Hypothalamus (tissue), 51 donors: ENCODE measurements at regions not wholly inside any gene's neighbourhood (a gene's known extent, or its start where the extent isn't known, plus 50 kb on each side); places are given as distances from the start of the nearest gene placed in this dataset.
"Not testable (repeated sequence)": the region's sequence is repeated elsewhere in the genome, so short reads cannot be mapped to it uniquely, and the experiment has no call there.

Experiments used
- DNase-seq, 51 donors: peaks; one replicate each; lab custom pipeline; 2025; lab: John Stamatoyannopoulos, UW

DNA sequence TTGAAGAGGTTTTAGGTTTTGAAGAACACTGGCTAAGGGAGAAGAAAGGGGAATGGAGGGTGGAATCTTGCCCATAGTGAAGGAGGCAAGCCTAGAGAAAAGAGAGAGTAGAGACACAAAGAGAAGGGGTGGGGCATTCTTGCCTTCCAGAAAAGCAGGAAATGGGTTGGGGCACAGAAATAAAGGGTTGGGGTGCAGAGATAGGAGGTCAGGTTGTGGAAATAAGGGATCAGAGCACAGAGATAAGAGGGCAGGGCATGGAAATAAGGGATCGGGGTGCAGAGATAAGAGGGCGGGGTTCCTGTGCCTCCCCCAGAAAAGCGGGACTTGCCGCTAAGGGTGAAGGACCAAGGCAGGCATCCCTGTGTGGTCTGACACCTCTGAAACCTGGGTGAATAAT is 69.9 kb downstream of the ALG1L2 start:
- DNase-seq: not testable (repeated sequence)

DNA sequence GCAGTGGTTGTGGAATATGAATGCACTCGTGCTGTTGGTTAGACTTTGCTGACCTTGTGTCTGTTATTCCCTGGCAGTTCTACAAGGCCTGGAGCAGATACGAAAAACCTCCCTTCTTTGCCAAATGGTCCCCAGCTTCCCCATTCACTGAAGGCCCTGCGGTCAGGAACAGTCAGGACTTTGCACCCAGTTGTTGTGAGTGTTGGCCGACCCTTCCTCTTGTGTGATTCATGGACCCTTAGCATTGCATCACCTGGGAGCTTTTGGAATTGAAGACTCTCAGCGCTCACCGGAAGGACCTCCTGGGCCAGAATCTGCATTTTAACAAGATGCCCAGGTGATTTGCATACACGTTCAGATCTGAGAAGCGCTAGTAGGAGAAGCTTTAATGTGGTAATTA is 71.6 kb downstream of the ALG1L2 start:
- DNase-seq: not testable (repeated sequence)

DNA sequence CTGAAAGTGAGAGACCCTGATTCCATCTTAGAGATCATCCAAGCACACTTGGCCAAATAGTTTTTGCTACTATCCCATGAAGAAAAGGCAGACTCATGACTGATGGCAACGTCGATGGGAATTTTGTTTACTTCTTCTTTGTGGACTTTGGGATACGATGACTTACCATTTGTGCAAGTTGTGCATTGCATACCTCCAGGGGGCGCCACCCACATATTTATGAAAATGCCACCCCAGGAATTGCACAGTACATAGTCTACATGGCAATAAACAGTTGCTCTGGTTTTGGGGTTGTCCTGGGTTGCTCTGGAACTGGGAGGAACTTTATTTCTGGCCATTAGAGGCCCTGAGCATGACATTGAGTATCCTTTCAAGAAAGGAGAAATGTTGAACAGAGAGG is 73.8 kb downstream of the ALG1L2 start:
- DNase-seq: not testable (repeated sequence)

DNA sequence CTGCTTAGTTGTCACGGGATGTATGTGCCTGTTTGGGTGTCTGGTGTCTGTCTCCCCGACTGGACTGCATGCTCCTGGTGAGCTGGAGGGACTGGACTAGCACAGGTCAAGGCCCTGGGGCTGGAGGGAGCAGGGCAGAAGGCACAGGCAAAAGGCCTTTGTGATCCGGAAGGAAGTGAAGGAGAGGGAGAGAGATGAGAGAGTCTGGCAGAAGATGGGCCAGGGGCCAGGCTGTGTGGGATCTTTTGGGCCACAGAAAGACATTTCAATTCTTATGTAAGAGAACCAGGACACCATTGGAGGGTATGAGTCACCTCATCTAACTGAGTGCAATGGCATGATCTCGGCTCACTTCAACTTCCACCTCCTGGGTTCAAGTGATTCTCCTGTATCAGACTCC is 85.2 kb downstream of the ALG1L2 start:
- not testable (repeated sequence) for DNase-seq

DNA sequence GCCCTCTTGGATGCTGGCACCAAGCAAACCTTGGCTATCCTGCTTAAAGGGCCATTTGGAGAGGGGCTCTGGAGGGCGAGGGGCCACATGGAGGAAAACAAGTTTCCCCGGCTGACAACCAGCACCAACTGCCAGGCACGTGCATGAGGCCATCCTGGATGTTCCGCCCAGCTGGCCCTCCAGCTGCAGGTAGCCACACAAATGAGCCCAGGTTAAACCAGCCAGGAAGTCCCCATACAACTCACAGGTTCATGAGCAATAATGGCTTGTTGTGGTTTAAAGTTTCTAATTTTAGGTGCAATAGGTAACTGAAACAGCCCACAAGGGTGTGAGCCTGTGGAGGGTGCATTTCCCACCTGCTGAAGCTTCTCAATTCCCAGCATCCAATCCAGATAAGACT is 93.6 kb downstream of the ALG1L2 start:
- not testable (repeated sequence) for DNase-seq

DNA sequence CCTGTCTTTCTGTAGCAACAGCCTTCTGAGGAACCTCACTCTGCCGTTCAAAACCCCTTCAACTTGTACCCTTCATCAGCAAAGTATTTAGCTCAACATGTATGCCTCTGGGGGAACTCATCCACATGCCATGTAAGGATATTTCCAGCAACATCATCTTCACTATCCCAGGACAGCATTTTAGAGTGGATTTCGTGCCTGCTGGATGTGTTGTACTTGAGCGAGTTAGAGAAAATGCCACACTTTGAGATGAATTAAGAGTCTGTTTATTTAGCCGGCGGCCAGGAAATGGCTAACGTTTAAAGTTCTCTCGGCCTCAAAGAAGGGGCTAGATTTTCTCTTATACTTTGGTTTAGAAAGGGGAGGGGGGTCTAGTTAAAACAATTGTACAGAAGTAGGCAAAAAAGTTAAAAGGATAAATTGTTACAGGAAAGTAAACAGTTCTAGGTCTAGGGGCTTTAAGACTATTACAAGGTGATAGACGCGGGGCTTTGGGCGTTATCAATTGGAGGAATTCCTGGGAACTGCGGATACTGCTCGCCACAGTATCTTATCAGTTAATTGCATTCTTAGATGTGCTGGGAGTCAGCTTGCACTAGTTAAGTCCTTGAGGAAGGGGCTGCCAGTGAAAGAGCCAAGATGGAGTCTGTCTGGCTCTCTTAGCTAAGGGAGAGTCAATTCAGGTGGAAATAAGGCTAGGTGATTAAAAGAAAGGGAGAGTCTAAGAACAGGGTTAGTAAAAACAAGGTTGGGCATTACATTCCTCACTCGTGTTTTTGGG is 95.0 kb downstream of the ALG1L2 start:
- not testable (repeated sequence) for DNase-seq

DNA sequence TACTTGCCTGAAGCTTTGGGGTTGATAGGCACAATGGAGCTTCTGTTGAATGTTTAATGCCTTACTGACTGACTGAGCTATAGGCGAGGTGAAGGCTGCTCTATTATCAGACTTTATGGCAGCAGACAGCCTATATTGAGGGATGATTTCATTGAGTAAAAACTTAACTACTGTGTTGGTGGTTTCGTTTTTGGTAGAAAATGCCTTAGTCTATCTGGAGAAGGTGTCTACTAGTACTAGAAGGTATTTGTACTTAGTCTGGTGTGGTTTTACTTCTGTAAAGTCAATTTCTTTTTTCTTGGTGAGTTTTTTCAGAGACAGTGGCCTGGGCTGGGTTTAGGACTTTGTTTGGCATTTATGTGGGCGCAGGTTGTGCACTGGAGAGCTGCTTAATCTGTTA is 97.2 kb downstream of the ALG1L2 start:
- not testable (repeated sequence) for DNase-seq

DNA sequence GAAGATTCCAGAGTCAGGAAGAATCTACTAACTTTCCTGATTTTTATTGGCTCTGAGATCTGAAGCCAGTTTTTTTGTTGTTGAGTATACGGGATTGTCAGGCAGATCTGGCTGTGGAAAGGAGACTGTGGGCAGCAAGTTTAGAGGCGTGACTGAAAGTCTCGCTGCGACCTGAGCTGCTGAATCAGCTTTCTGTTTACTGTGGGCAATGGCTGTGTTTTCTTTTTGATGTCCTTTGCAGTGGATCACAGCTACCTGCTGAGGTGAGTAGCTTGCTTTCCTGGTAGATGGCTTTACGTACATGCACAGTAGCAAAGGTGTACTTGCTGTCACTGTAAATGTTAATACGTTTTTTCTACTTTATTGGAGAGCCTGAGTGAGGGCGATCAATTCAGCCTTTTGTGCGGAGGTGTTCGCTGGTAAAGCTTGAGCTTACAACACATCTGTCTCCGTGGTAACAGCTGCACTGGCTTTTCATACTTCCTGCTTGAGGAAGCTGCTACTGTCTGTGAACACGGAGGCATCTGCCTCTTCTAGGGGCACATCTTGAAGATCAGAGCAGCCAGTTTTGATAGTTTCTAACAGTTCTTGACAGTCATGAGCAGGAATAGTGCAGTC is 97.8 kb downstream of the ALG1L2 start:
- peak in 10 of 51 donors; percentile 1 to 24 (median 4) for DNase-seq

DNA sequence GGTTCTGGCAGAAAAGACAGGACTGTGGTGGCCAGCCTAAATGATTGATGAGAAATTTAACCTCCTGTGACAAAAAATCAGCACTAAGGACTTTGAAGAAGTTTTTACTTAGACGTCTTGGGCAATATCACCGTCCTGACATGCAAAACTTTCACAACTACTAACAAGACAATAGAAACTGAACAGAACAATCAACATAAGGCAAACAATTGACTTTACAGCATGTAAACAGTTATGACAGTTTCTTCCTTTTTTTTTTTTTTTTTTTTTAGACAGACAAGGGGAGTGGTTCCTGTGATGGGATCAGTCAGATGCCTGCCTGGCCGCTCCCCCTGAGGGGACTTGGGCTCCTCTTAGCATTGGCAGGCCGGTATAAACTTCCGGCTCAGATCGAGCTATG is 100.8 kb downstream of the ALG1L2 start:
- DNase-seq: not testable (repeated sequence)

DNA sequence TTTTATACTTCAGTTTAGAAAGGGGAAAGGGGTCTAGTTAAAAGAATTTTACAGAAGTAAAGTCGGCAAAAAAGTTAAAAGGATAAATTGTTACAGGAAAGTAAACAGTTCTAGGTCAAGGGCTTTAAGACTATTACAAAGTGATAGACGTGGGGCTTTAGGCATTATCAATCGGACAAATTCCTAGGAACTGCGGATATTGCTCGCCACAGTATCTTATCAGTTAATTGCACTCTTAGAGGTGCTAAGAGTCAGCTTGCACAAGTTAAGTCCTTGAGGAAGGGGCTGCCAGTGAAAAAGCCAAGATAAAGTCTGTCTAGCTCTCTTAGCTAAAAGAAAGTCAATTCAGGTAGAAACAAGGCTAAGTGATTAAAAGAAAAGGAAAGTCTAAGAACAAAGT is 102.1 kb downstream of the ALG1L2 start:
- not testable (repeated sequence) for DNase-seq

DNA sequence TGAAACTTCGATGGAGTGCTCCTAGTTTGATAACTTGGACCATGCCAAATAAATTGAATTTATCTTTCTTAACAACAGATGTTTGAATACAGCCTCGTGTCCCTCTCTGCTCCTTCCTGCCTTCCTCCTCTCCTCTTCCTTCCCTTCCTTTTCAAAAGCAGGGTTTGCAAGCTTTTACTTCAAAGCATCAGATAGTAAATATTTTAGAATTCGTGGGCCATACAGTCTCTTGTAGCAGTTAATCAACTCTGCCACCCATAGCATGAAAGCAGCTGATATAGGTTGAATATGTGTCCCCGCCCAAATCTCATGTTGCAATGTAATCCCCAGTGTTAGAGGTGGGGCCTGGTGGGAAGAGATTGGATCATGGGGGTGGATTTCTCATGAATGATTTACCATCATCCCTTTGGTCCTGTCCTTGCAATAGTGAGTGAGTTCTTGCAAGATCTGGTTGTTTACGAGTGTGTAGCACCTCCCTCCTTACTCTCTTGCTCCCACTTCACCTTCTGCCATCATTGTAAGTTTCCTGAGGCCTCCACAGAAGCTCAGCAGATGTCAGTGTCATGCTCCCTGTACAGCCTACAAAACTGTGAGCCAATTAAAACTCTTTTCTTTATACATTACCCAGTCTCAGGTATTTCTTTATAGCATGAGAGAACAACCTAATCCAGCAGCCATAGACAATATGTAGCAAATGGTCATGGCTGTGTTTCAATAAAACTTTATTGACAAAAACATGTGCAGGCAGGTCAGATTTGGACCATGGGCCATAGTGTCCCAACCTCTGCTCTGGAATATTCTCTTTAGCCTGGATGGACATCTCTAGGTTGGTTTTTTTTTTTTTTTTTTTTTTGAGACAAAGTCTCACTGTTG is 102.8 kb downstream of the ALG1L2 start:
- DNase-seq: not testable (repeated sequence)

DNA sequence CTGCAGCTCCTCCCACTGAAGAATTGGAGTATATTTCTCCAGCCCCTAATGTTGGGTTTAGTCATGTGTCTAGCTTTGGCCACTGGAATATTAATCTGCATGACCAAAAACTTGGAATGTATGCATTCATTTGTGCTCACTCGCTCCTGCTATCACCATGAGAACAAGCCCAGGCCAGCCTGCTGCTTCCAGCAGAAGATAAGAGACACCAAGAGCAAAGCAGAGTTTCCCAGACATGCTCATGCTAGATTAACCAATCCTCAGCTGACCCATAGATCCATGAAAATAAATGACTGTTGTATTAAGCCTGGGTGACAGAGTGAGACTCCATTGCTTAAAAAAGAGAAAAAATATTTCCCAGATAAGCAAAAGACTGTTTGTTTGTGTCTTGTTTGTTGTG is 119.6 kb downstream of the ALG1L2 start:
- not testable (repeated sequence) for DNase-seq

DNA sequence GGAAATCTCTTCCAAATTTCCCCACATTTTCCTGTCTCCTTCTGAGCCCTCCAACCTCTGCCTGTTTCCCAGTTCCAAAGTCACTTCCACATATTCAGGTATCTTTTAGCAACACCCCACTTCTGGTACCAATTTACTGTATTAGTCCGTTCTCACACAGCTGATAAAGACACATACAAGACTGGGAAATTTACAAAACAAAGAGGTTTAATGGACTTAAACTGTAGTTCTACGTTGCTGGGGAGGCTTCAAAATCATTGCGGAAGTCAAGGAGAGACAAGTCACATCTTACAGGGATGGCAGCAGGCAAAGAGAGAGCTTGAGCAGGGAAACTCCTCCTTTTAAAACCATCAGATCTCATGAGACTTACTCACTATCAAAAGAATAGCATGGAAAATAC is 122.0 kb downstream of the ALG1L2 start:
- not testable (repeated sequence) for DNase-seq

DNA sequence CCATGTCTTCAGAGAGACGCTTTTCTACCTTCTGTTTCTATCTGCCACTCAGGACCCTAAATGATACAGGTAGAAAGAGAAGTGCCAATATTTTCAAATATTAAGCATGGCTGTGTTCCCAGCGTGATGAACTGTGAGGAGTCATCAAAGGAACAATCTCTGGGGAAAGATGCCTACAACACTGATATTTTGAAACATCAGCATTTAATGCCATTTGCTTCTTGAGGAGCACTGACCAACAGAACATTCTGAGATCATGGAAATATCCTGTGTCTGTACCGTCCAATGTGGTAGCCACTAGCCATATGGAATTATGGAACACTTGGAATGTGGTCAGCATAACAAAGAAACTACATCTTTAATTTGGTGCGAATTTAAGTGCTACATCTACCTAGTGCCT is 117.9 kb upstream of the COL6A5 start:
- DNase-seq: no peak

DNA sequence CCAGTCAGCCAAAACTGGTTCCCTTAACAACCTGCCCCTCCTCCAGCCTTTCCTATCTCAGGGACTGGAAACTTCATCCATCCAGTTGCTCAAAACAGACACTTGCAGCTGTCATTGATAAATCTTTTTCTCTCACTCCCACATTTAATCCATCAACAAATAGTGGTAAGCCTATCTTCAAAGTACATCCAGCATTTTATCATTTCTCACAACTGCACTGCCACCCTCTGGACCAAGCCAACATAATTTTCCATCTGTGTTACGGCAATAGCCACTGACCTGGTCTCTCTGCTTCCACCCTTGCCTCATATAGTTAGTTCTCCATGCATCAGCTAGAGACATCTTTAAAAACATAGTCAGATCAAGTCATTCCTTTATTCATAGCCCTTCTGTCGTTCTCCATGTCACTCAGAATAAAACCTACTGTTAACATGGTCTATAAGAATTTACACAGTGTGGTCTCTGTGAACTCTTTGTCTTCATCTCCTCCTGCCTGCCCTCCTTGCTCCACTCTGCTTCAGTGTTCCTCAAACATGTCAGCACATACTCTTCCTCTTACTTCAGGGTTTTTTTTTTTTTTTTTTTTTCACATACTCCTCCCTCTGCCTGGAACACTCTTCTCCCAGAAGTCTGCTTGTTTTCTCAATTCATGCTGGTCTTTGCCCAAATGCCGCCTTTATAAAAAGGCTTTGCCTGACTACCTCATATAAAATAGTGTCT is 102.5 kb upstream of the COL6A5 start:
- DNase-seq: peak in 2 of 51 donors; percentile 1 to 7

DNA sequence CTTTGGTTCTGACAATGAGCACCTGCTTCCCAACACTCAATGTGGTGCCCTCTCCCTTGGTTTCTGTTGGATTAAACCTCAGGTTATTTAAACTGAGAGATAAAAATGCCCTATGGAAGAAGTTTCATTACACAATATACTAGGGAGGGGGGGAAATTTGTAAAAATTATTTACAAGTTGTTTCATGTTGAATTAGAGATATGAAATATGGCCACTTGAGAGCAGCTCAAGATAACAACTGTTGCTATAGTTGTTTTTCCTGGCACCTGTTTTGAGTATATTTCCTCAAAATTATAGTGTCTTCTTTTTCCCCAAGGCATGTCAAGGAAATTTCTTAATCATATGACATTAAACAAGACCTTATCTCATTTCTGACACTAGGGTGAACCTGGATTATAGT is 101.7 kb upstream of the COL6A5 start:
- no peak for DNase-seq

DNA sequence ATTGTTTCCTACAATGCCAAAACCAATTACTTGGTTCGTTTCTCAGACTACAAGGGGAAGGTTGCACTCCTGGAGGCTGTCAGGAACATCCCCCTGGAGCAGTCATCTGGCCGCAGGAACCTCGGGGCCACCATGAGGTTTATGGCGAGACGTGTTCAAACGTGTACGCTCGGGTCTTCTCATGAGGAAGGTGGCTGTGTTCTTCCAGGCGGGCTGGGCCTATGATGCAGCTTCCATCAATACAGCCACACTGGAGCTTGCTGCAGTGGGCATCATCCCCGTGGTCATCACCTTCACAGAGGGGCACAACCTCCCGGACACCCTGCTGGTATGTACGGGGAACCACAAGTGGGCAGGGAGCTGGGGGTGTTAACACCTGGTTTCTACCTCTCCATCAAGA is 94.5 kb upstream of the COL6A5 start:
- DNase-seq: no peak

DNA sequence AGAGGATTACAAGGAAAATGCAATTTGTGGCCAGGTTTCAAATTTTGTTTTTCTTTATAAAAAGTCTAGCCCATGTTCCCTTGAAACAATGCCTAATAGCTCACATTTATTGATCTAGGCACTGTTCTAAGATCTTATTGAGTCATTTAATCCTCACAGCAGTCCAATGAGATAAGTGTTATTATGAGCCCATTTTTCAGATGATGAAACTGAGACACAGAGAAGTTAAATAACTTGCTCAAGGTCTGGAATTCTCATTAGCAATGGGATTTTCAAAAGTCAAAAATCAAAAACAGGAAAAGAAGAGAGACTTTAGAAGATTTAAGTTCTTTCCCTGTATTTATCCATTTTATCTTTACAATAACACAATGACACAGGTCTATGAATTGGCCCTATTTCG is 90.0 kb upstream of the COL6A5 start:
- no peak for DNase-seq

DNA sequence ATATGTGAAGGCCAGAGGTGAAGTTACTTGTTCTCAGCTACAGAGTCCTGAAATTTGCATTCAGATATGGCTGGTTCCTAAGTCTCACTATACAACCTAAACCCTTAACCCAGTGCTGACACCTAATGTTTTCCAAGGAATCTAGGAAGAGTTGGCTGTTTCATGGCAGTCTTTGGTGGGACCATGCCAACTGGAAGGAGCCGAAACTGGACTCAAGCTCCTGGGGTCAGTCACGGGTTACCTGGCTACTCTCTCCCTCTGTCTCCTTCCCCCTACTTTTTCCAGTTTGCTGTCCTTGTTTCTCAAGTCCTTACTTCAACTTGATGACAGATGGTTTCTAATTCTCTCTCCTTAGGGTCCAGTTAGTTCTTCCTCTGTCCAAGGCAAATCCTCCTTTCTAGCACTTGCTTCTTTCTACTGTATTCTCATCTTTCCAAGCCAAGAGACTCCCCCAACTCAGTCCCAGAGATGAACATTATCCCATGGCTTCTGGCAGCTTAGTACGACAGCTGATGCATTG is 88.6 kb upstream of the COL6A5 start:
- no peak for DNase-seq

DNA sequence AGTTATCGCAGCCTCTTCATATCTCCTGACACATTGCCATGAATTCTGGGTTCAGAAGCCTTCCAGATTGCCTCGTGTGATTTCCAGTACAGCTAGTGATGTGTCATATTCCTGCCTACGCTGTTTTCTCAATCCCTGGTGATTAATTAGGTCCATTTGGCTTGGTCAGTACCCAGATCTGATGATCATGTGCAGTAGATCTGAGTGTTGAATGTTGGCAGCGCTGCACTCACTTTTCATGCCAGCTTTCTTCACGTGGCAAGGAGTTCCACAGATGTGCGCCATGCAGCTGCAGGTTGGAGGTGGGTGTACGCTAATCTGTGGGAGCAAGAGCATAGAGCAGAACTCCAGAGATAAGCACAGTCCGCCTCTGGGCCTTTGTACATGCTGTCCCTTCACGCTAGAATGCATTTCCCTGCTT is 86.9 kb upstream of the COL6A5 start:
- peak in 2 of 51 donors; percentile 1 to 9 for DNase-seq
